ENCODE measurements at regions not wholly inside any gene's neighbourhood (a gene's known extent, or its start where the extent isn't known, plus 50 kb on each side); places are given as distances from the start of the nearest gene placed in this dataset.

- intact Hi-C loops (cut with micrococcal nuclease; ENCODE audit: unreplicated experiment) = no loop called here
- Mint-ChIP-seq H3K9me3 (ENCODE audit: low read depth, unreplicated experiment) (peaks cover 11% of the 10 kb centered on the region), H3K27ac (ENCODE audit: unreplicated experiment) (no peak overlapping the region), H3K4me1 (ENCODE audit: low read depth, unreplicated experiment) (no peaks in the 10 kb centered on the region), H3K4me3 (ENCODE audit: low read depth, unreplicated experiment) (no peak overlapping the region), H3K36me3 (ENCODE audit: insufficient read depth, unreplicated experiment) (no peaks in the 10 kb centered on the region), H3K27me3 (ENCODE audit: unreplicated experiment) (no peaks in the 10 kb centered on the region)
- TF ChIP-seq CTCF (IDR thresholded peaks at IDR 0.05; ENCODE audit: unreplicated experiment) = no peak
- DNase-seq = no peak
- CTCF ChIA-PET = no interaction called here
- BruUV-seq (replicated peaks) = no TSS peak
Measured at GRCh38 chr6:164042212-164042611, 627.7 kb downstream of the QKI start.

GRCh38 chr6:164040994-164041393 lies 626.5 kb downstream of the QKI start:
- TF ChIP-seq CTCF (IDR thresholded peaks at IDR 0.05; ENCODE audit: unreplicated experiment) = no peak
- CTCF ChIA-PET = no interaction called here
- no peaks in the 10 kb centered on the region for H3K4me1 Mint-ChIP-seq (ENCODE audit: low read depth, unreplicated experiment)

GRCh38 chr6:164039954-164040375 lies 625.4 kb downstream of the QKI start:
- no peaks in the 10 kb centered on the region for H3K4me1 Mint-ChIP-seq (ENCODE audit: low read depth, unreplicated experiment)
- CTCF ChIA-PET = no interaction called here
- no peak overlapping the region for H3K27ac Mint-ChIP-seq (ENCODE audit: unreplicated experiment)
- H3K36me3 Mint-ChIP-seq (ENCODE audit: insufficient read depth, unreplicated experiment) = no peaks in the 10 kb centered on the region
- no peak overlapping the region for H3K4me3 Mint-ChIP-seq (ENCODE audit: low read depth, unreplicated experiment)
- peaks cover 8% of the 10 kb centered on the region for H3K9me3 Mint-ChIP-seq (ENCODE audit: low read depth, unreplicated experiment)
- intact Hi-C loops (cut with micrococcal nuclease; ENCODE audit: unreplicated experiment) = no loop called here
- no peak for DNase-seq
- no peak for TF ChIP-seq CTCF (IDR thresholded peaks at IDR 0.05; ENCODE audit: unreplicated experiment)
- BruUV-seq (replicated peaks) = no TSS peak
- no peaks in the 10 kb centered on the region for H3K27me3 Mint-ChIP-seq (ENCODE audit: unreplicated experiment)

More at GRCh38 chr6:164040994-164041393, 626.5 kb downstream of the QKI start:
- peaks cover 11% of the 10 kb centered on the region for H3K9me3 Mint-ChIP-seq (ENCODE audit: low read depth, unreplicated experiment)
- no peaks in the 10 kb centered on the region for H3K27me3 Mint-ChIP-seq (ENCODE audit: unreplicated experiment)
- intact Hi-C loops (cut with micrococcal nuclease; ENCODE audit: unreplicated experiment) = no loop called here
- H3K27ac Mint-ChIP-seq (ENCODE audit: unreplicated experiment) = no peak overlapping the region
- no peak for DNase-seq
- BruUV-seq (replicated peaks) = no TSS peak
- no peaks in the 10 kb centered on the region for H3K36me3 Mint-ChIP-seq (ENCODE audit: insufficient read depth, unreplicated experiment)
- H3K4me3 Mint-ChIP-seq (ENCODE audit: low read depth, unreplicated experiment) = no peak overlapping the region

- CTCF ChIA-PET = no interaction called here
- H3K9me3 Mint-ChIP-seq (ENCODE audit: low read depth, unreplicated experiment) = no peaks in the 10 kb centered on the region
- TF ChIP-seq CTCF (IDR thresholded peaks at IDR 0.05; ENCODE audit: unreplicated experiment) = no peak
- no peak overlapping the region for H3K27ac Mint-ChIP-seq (ENCODE audit: unreplicated experiment)
- intact Hi-C loops (cut with micrococcal nuclease; ENCODE audit: unreplicated experiment) = no loop called here
- H3K27me3 Mint-ChIP-seq (ENCODE audit: unreplicated experiment) = no peaks in the 10 kb centered on the region
- H3K36me3 Mint-ChIP-seq (ENCODE audit: insufficient read depth, unreplicated experiment) = no peaks in the 10 kb centered on the region
- no peaks in the 10 kb centered on the region for H3K4me1 Mint-ChIP-seq (ENCODE audit: low read depth, unreplicated experiment)
- no TSS peak for BruUV-seq (replicated peaks)
- no peak for DNase-seq
- no peak overlapping the region for H3K4me3 Mint-ChIP-seq (ENCODE audit: low read depth, unreplicated experiment)
Measured at GRCh38 chr6:164037171-164037870, 622.8 kb downstream of the QKI start.
